Epithelial cell of esophagus (primary cell): ENCODE measurements at regions not wholly inside any gene's neighbourhood (a gene's known extent, or its start where the extent isn't known, plus 50 kb on each side); places are given as distances from the start of the nearest gene placed in this dataset.
"Not testable (repeated sequence)": the region's sequence is repeated elsewhere in the genome, so short reads cannot be mapped to it uniquely, and the experiment has no call there.

Experiments
- DNase-seq: peaks from one replicate; pipeline ENCODE4 v3.0.0; 2010; ENCODE audit warnings: low read depth
- H3K4me3 ChIP-seq: 2 replicates; pipeline ENCODE4 v1.5.1; 2011; ENCODE audit warnings: mild to moderate bottlenecking, low read length, control low read depth
- TF ChIP-seq, protein P1 (sequence below): IDR thresholded peaks from 2 replicates; pipeline ENCODE4 v1.5.1; 2011; ENCODE audit warnings: low read depth, mild to moderate bottlenecking, low read length, control low read depth, inconsistent platforms; ENCODE audit not compliant: insufficient read depth; ENCODE audit errors: missing control alignments

DNA sequence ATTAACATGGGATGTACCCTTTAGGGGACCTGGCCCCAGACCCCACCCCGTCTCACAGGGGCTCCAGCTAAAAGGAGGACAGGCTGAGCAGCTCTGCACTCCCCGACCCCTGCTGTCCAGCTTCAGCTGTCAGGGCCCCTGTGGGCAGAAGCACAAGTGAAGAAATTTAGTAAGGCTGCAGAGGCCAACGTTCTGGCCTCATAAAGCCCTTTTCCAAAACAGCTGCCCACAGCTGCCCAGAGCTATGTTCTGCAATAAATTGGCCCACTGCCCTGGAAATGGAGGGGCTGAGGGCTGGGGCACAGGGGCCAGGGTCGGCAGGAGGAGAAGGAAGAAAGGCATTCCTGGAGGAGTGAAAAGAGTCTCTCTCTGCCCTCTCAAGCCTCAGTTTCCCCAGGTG is 357.1 kb downstream of the BCL11B start:
- TF ChIP-seq, protein P1, sequence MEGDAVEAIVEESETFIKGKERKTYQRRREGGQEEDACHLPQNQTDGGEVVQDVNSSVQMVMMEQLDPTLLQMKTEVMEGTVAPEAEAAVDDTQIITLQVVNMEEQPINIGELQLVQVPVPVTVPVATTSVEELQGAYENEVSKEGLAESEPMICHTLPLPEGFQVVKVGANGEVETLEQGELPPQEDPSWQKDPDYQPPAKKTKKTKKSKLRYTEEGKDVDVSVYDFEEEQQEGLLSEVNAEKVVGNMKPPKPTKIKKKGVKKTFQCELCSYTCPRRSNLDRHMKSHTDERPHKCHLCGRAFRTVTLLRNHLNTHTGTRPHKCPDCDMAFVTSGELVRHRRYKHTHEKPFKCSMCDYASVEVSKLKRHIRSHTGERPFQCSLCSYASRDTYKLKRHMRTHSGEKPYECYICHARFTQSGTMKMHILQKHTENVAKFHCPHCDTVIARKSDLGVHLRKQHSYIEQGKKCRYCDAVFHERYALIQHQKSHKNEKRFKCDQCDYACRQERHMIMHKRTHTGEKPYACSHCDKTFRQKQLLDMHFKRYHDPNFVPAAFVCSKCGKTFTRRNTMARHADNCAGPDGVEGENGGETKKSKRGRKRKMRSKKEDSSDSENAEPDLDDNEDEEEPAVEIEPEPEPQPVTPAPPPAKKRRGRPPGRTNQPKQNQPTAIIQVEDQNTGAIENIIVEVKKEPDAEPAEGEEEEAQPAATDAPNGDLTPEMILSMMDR = no peak
- no peak overlapping the region for H3K4me3 ChIP-seq
- DNase-seq = no peak

DNA sequence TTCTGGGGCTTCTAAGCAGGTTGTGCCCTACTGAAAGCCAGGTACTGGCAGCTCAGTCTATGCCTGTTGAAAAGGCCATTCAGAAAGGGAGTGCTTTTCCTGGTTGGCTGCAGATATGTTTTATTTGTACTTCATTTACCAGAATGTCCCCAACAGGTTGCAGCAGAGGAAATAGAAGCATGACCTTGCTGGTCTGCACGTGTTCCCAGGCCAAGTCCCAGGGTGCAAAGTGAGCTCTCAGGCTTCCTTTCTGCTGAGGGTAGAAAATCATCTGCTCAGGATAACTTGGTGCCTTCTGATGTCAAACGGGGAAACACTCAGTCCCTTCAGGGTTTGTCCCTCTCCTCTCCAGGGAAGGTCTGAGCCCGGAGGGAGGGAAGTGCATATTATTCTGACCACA is 356.4 kb downstream of the BCL11B start:
- TF ChIP-seq, protein P1 = no peak
- no peak overlapping the region for H3K4me3 ChIP-seq
- no peak for DNase-seq

DNA sequence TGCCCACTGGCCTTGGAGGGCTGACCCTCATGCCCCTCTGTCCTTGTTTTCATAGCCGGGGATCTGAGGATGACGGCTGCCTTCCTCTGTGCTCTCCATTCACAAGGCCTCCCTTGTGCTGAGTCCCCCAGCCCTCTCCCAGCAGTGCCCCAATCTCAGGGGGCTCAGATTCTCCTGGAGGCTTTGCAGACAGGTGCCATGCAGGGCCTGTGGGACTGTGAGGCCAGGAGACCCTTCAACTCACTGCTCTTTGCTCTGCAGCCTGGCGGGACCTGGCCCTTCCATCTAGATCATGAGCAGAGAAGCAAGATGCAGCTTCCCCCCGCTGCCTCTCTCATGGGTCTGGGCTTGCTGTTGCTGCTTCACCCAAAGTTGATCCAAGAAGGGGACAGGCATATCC is 356.0 kb downstream of the BCL11B start:
- H3K4me3 ChIP-seq = no peak overlapping the region
- no peak for DNase-seq
- TF ChIP-seq, protein P1 = no peak

DNA sequence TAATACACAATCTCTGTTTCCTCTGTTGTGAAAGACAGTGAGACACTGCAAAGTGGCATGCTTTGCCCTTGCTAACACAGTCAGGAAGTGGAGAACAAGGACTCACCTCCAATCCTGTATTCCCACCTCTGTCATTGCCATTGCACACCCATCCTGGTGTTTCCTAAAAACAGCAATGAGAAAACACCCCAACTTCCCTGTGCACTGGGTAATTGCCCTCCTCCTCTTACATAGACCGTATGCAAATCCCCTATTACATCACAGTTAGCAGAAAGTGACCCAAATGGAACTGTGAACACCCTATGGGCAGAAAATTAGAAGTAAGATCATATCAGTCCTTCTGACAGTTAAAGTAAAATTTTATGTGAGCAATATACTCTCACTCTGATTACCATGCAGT is 355.5 kb downstream of the BCL11B start:
- no peak overlapping the region for H3K4me3 ChIP-seq
- TF ChIP-seq, protein P1 = no peak
- no peak for DNase-seq

DNA sequence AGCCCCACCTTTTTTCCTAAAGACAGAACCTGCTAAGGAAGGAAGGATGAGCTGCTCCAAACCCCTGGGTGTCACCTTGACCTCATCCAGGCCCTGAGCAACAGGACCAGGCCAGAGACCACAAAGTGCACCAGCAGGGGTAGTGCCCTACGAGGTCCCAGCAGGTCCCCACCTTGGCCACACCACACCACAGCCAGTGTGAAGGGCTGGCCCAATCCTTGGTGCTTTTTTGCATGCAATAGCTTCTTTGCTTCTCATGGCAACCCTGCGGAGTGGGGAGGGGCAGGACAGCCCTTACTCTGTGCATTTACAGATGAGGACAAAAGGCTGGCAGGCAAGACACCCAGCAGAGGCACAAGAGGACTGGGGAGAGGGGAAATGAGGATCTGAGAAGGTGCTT is 352.6 kb downstream of the BCL11B start:
- TF ChIP-seq, protein P1 = no peak
- no peak overlapping the region for H3K4me3 ChIP-seq
- no peak for DNase-seq

DNA sequence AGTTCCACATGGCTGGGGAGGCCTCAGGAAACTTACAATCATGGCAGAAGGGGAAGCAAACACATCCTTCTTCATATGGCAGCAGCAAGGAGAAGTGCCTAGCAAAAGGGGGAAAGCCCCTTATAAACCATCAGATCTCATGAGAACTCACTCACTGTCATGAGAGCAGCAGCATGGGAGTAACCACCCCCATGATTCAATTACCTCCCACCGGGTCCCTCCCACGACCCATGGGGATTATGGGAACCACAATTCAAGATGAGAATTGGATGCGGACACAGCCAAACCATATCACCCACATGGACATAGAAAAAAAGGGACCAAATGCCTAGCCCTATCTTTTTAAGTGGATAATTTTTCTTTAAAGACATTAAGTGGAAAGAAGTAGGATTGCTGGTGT is 350.7 kb downstream of the BCL11B start:
- H3K4me3 ChIP-seq, DNase-seq: not testable (repeated sequence)

DNA sequence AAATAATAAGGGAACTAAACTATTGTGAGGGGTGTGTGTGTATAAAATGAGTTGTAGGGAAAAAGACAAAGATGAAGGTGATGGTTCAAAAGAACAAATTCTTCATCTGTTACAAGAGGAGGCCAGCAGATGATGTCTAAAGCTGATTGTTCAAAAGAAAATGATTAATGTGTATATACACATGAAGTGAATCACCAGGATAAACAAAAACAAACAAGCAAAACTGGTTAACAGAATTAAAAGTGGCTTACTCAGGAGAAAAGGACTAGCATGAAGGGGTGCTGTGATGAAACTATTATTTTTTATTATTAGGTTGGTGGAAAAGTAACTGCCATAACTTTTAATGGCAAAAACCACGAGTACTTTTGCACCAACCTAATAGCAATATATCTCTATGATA is 348.4 kb downstream of the BCL11B start:
- peak; percentile 53 for DNase-seq
- TF ChIP-seq, protein P1 = no peak
- H3K4me3 ChIP-seq = no peak overlapping the region

DNA sequence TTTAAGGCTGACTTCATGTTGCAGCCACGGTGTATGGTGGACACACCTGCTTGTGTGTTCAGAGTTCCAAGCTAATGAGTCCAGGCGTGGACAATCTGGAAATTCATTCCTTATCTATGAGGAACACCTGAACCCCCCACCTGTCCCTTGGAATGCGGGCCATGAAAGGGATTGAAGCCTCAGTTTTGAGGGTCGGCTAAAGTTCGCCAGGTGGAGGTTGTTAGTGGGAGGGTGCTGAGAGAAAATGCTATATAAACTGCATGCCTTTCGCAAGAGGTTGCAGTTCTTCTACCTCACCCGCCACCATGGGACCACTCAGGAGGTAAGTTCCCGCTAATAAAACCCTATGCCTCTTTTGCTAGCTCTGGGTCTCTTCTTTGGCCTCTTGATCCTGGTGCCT is 348.0 kb downstream of the BCL11B start:
- no peak overlapping the region for H3K4me3 ChIP-seq
- TF ChIP-seq, protein P1 = no peak
- no peak for DNase-seq
